ENCODE measurements at regions not wholly inside any gene's neighbourhood (a gene's known extent, or its start where the extent isn't known, plus 50 kb on each side); places are given as distances from the start of the nearest gene placed in this dataset.

GRCh38 chr7:51613911-51614357 is 297.3 kb upstream of the COBL start:
- no peak overlapping the region for H3K27ac ChIP-seq (ENCODE audit: low read depth, low read length)
- no peaks in the 10 kb centered on the region for H3K36me3 ChIP-seq (ENCODE audit: control insufficient read depth in 2 of 4, insufficient read depth in 4 of 4, low read length in 3 of 4)
- H3K4me3 ChIP-seq (ENCODE audit: extremely low read depth in 1 of 4, insufficient read depth in 2 of 4, low read depth in 3 of 4, low read length in 4 of 4), result no peak overlapping the region
- FAIRE-seq, result no peak
- no peak for DNase-seq (ENCODE audit: low read depth in 1 of 2, low spot score in 2 of 2)
- H2BK15ac ChIP-seq (ENCODE audit: low read length), result no peak overlapping the region
- H2AFZ ChIP-seq (ENCODE audit: low read length), result no peak overlapping the region
- H3K18ac ChIP-seq (ENCODE audit: extremely low read depth, low read length), result no peak overlapping the region
- 0 out of 7 replicates have a peak, but pooled peaks cover 0 to 3% (median 0%) of the 10 kb centered on the region in 4 experiments for H3K27me3 ChIP-seq (replicated peaks in 1 of 4; ENCODE audit: control insufficient read depth in 3 of 4, extremely low read depth in 1 of 4, insufficient read depth in 3 of 4, low read length in 3 of 4)
- H4K20me1 ChIP-seq (replicated peaks in 1 of 2; ENCODE audit: control insufficient read depth in 1 of 2, insufficient read depth in 2 of 2, low read length in 2 of 2), result no peaks in the 10 kb centered on the region
- H3K4me2 ChIP-seq (ENCODE audit: insufficient read depth in 1 of 2, low read depth in 2 of 2, low read length in 2 of 2), result no peak overlapping the region
- H4K91ac ChIP-seq (replicated peaks; ENCODE audit: insufficient read length, low read length), result no peak overlapping the region
- H2BK12ac ChIP-seq (ENCODE audit: low read depth, low read length), result no peak overlapping the region
- H3K14ac ChIP-seq (ENCODE audit: insufficient read length), result no peak overlapping the region
- no peaks in the 10 kb centered on the region for H3K79me2 ChIP-seq (ENCODE audit: control insufficient read depth in 1 of 2, insufficient read depth in 2 of 2, low read length in 2 of 2)
- no peak overlapping the region for H2AK5ac ChIP-seq (ENCODE audit: low read depth, low read length)
- H3K23ac ChIP-seq (ENCODE audit: insufficient read length), result no peak overlapping the region
- H3K4me1 ChIP-seq (replicated peaks in 1 of 4; ENCODE audit: control insufficient read depth in 3 of 4, insufficient read depth in 4 of 4, low read length in 3 of 4), result peaks cover 0 to 2% (median 0%) of the 10 kb centered on the region in 4 experiments; a peak in 1 of 7 replicates
- H4K5ac ChIP-seq (ENCODE audit: insufficient read length, low read depth, low read length), result no peak overlapping the region
- no peak overlapping the region for H2BK120ac ChIP-seq (replicated peaks; ENCODE audit: low read depth, low read length)
- no peak overlapping the region for H2BK5ac ChIP-seq (ENCODE audit: low read depth, low read length)
- H4K8ac ChIP-seq (ENCODE audit: extremely low read depth, insufficient read depth, low read length), result no peak overlapping the region
- 97% methylated on average over 6 of the region's 6 CpGs; no CpG with 5 or more reads in 1 of the 2 experiments for WGBS, 2 experiments (ENCODE audit: extremely low coverage in 1 of 2, insufficient coverage in 1 of 2, insufficient read length in 1 of 2, insufficient replicate concordance in 2 of 2, low coverage in 1 of 2, low lambda C conversion rate in 2 of 2, missing lambda C conversion rate in 1 of 2)
- POLR2A ChIA-PET (ENCODE audit: partially characterized antibody), result interaction anchor here (0.6 kb wide), 1 partner anchor 48 kb away, joined by 3 read pairs; no protein-coding TSS in a partner anchor
- CTCF ChIA-PET (ENCODE audit: partially characterized antibody), result interaction anchor here (0.8 kb wide), 1 partner anchor 1409 kb away, joined by 3 read pairs; no protein-coding TSS in a partner anchor
- H2BK20ac ChIP-seq (ENCODE audit: low read length), result no peak overlapping the region
- no peak overlapping the region for H3K56ac ChIP-seq (replicated peaks; ENCODE audit: insufficient read length, low read depth, low read length)
- H3K79me1 ChIP-seq (ENCODE audit: low read depth, low read length), result no peaks in the 10 kb centered on the region
- no peak overlapping the region for H3K9ac ChIP-seq (replicated peaks in 1 of 4; ENCODE audit: extremely low read depth in 1 of 4, low read depth in 3 of 4, low read length in 3 of 4)
- H3K23me2 ChIP-seq (ENCODE audit: low read depth, low read length), result no peaks in the 10 kb centered on the region
- no peaks in the 10 kb centered on the region for H3K9me3 ChIP-seq (ENCODE audit: insufficient read depth in 2 of 2, low read depth in 1 of 2, low read length in 1 of 2)
- no peak overlapping the region for H3K4ac ChIP-seq (replicated peaks; ENCODE audit: insufficient read length, low read depth, low read length)
- TF ChIP-seq SIX5 (IDR thresholded peaks at IDR 0.05; ENCODE audit: low read depth, low read length) (no peak), POLR2A (IDR thresholded peaks at IDR 0.05; ENCODE audit: control extremely low read depth in 1 of 2, low read depth in 2 of 2, low read length in 2 of 2) (no peak), SAP30 (IDR thresholded peaks at IDR 0.05; ENCODE audit: insufficient read depth, insufficient replicate concordance, low read length) (no peak), HDAC2 (IDR thresholded peaks at IDR 0.05; ENCODE audit: borderline replicate concordance in 1 of 2, low read depth in 2 of 2, low read length in 2 of 2) (no peak), GABPA (IDR thresholded peaks at IDR 0.05; ENCODE audit: borderline replicate concordance, insufficient read depth, low read length) (no peak), CBX5 (IDR thresholded peaks at IDR 0.05; ENCODE audit: low read depth, low read length) (no peak), CHD1 (IDR thresholded peaks at IDR 0.05; ENCODE audit: low read depth, low read length) (no peak), FOSL1 (IDR thresholded peaks at IDR 0.05; ENCODE audit: insufficient read depth, low read depth, low read length) (no peak), JUND (IDR thresholded peaks at IDR 0.05; ENCODE audit: low read length) (no peak), SIRT6 (IDR thresholded peaks at IDR 0.05; ENCODE audit: low read length) (no peak), CHD2 (IDR thresholded peaks at IDR 0.05; ENCODE audit: low read length) (no peak)
- TF ChIP-seq, protein P1, sequence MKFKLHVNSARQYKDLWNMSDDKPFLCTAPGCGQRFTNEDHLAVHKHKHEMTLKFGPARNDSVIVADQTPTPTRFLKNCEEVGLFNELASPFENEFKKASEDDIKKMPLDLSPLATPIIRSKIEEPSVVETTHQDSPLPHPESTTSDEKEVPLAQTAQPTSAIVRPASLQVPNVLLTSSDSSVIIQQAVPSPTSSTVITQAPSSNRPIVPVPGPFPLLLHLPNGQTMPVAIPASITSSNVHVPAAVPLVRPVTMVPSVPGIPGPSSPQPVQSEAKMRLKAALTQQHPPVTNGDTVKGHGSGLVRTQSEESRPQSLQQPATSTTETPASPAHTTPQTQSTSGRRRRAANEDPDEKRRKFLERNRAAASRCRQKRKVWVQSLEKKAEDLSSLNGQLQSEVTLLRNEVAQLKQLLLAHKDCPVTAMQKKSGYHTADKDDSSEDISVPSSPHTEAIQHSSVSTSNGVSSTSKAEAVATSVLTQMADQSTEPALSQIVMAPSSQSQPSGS (IDR thresholded peaks at IDR 0.05; ENCODE audit: low read length), result no peak

All from H1 (cell line).